Activated CD8-positive, alpha-beta T cell treated with anti-CD3 and anti-CD28 coated beads for 36 hours (primary cell): ENCODE measurements at regions not wholly inside any gene's neighbourhood (a gene's known extent, or its start where the extent isn't known, plus 50 kb on each side); places are given as distances from the start of the nearest gene placed in this dataset.

Experiments
- ATAC-seq: fragments of 200-7000 bp; cut with Tn5 transposase; one replicate; pipeline ENCODE4 v1.10.0; 2021; ENCODE audit warnings: mild to moderate bottlenecking, moderate library complexity
- CTCF ChIA-PET: fragments of 350-600 bp; sonication (Branson Sonifier 250); formaldehyde crosslinking; loops from one replicate; lab custom pipeline; 2021; ENCODE audit warnings: antibody characterized with exemption; lab: Charles Lee
- POLR2A ChIA-PET: fragments of 350-600 bp; sonication (Branson Sonifier 250); formaldehyde crosslinking; loops from one replicate; lab custom pipeline; 2021; ENCODE audit warnings: antibody characterized with exemption; lab: Charles Lee
- DNase-seq: peaks from one replicate; pipeline ENCODE4 v3.0.0-alpha.2; 2020
- H3K27ac Mint-ChIP-seq: one replicate; pipeline ENCODE4 v1.8.0; 2021; ENCODE audit warnings: mild to moderate bottlenecking, mixed read lengths
- H3K27me3 Mint-ChIP-seq: one replicate; pipeline ENCODE4 v1.8.0; 2021; ENCODE audit warnings: mixed read lengths
- H3K36me3 Mint-ChIP-seq: one replicate; pipeline ENCODE4 v1.8.0; 2021; ENCODE audit warnings: low read depth, mixed read lengths
- H3K4me1 Mint-ChIP-seq: one replicate; pipeline ENCODE4 v1.8.0; 2021; ENCODE audit warnings: low read depth, mixed read lengths
- H3K4me3 Mint-ChIP-seq: one replicate; pipeline ENCODE4 v1.8.0; 2021; ENCODE audit warnings: mild to moderate bottlenecking, moderate library complexity, mixed read lengths
- H3K9me3 Mint-ChIP-seq: one replicate; pipeline ENCODE4 v1.8.0; 2021; ENCODE audit warnings: mixed read lengths
- CTCF ChIP-seq: fragments of 200-600 bp; IDR thresholded peaks from one replicate; pipeline ENCODE4 v1.8.0; 2022; ENCODE audit warnings: antibody characterized with exemption, mild to moderate bottlenecking
- intact Hi-C: fragments of 100-400 bp; cut with micrococcal nuclease; formaldehyde crosslinking; loops from one replicate; pipeline ENCODE4 v1.10.0; 2022

GRCh38 chrX:150037041-150037440, 98.8 kb upstream of the EOLA2 start:
- Mint-ChIP-seq H3K27me3 (peaks cover 3% of the 10 kb centered on the region), H3K4me3 (no peak overlapping the region), H3K4me1 (no peaks in the 10 kb centered on the region), H3K9me3 (peaks cover 6% of the 10 kb centered on the region), H3K36me3 (no peaks in the 10 kb centered on the region), H3K27ac (no peak overlapping the region)
- CTCF ChIA-PET, result no interaction called here
- intact Hi-C loops, result no loop called here
- POLR2A ChIA-PET, result no interaction called here
- DNase-seq (no peak), ATAC-seq (no peak)
- TF ChIP-seq CTCF, result no peak

- intact Hi-C loops, result no loop called here
- H3K9me3 Mint-ChIP-seq, result peaks cover 6% of the 10 kb centered on the region
- H3K4me3 Mint-ChIP-seq, result no peak overlapping the region
- H3K27me3 Mint-ChIP-seq, result peaks cover 5% of the 10 kb centered on the region
- H3K4me1 Mint-ChIP-seq, result no peaks in the 10 kb centered on the region
- POLR2A ChIA-PET, result no interaction called here
- ATAC-seq (no peak), DNase-seq (no peak)
- H3K27ac Mint-ChIP-seq, result no peak overlapping the region
- TF ChIP-seq CTCF, result no peak
- H3K36me3 Mint-ChIP-seq, result no peaks in the 10 kb centered on the region
- CTCF ChIA-PET, result no interaction called here
Observed at GRCh38 chrX:150038315-150038714, 100.0 kb upstream of the EOLA2 start.

- ATAC-seq, result no peak
- H3K4me1 Mint-ChIP-seq, result no peaks in the 10 kb centered on the region
- H3K4me3 Mint-ChIP-seq, result no peak overlapping the region
- intact Hi-C loops, result no loop called here
- H3K36me3 Mint-ChIP-seq, result no peaks in the 10 kb centered on the region
- TF ChIP-seq CTCF, result no peak
- peaks cover 6% of the 10 kb centered on the region for H3K9me3 Mint-ChIP-seq
- H3K27ac Mint-ChIP-seq, result no peak overlapping the region
- DNase-seq, result no peak
- ChIA-PET POLR2A (no interaction called here), CTCF (no interaction called here)
- peaks cover 5% of the 10 kb centered on the region for H3K27me3 Mint-ChIP-seq
Observed at GRCh38 chrX:150038986-150039599, 100.8 kb upstream of the EOLA2 start.

- TF ChIP-seq CTCF, result no peak
- no peaks in the 10 kb centered on the region for H3K36me3 Mint-ChIP-seq
- no peaks in the 10 kb centered on the region for H3K4me1 Mint-ChIP-seq
- ChIA-PET CTCF (no interaction called here), POLR2A (no interaction called here)
- peaks cover 11% of the 10 kb centered on the region for H3K27me3 Mint-ChIP-seq
- intact Hi-C loops, result no loop called here
- no peak for DNase-seq
- H3K9me3 Mint-ChIP-seq, result no peaks in the 10 kb centered on the region
- ATAC-seq, result no peak
- H3K27ac Mint-ChIP-seq, result no peak overlapping the region
- no peak overlapping the region for H3K4me3 Mint-ChIP-seq
Observed at GRCh38 chrX:150041208-150041607, 102.9 kb upstream of the EOLA2 start.

GRCh38 chrX:150044556-150044955, 106.3 kb upstream of the EOLA2 start:
- Mint-ChIP-seq H3K4me3 (no peak overlapping the region), H3K9me3 (no peaks in the 10 kb centered on the region), H3K4me1 (no peaks in the 10 kb centered on the region), H3K27me3 (peaks cover 11% of the 10 kb centered on the region), H3K36me3 (no peaks in the 10 kb centered on the region), H3K27ac (no peak overlapping the region)
- CTCF ChIA-PET, result no interaction called here
- no peak for TF ChIP-seq CTCF
- DNase-seq (no peak), ATAC-seq (no peak)
- POLR2A ChIA-PET, result no interaction called here
- intact Hi-C loops, result no loop called here
